ENCODE measurements at regions not wholly inside any gene's neighbourhood (a gene's known extent, or its start where the extent isn't known, plus 50 kb on each side); places are given as distances from the start of the nearest gene placed in this dataset.

DNA sequence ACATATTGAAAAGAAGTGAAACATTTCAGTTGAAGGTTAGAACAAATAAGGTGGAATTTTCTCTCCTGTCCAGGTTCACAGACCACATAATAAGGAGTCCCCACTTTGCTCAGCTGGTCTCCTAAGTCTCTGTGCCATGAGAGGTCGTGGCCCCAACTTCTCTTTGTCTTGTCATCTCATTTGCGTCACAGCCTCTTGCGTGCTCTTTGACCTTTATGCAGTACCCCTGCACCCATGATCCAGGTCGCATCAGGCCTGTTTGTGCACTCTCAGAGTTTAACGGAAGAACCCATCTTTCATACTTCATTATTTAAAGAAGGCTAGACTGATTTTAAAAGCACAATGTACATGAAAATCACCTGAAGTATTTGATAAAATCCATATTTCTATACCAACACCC, 110.4 kb upstream of the BMP2 start:
- TF ChIP-seq CTCF (IDR thresholded peaks at IDR 0.05; ENCODE audit: low read depth, low read length, poor library complexity, severe bottlenecking): no peak
- TF ChIP-seq EZH2phosphoT487 (IDR thresholded peaks at IDR 0.05; ENCODE audit: borderline replicate concordance, low read length): no peak
